HG03342 (cell line): ENCODE measurements at regions not wholly inside any gene's neighbourhood (a gene's known extent, or its start where the extent isn't known, plus 50 kb on each side); places are given as distances from the start of the nearest gene placed in this dataset.

Source experiments
- ATAC-seq: cut with Tn5 transposase; IDR thresholded peaks from one replicate; pipeline ENCODE4 v1.9.1; 2021; ENCODE audit warnings: mild to moderate bottlenecking, moderate library complexity; ENCODE audit not compliant: unreplicated experiment

- no peak for ATAC-seq
Observed at GRCh38 chr2:164032995-164033394, 297.2 kb upstream of the FIGN start.

- ATAC-seq, result no peak
Observed at GRCh38 chr2:164030623-164031022, 294.8 kb upstream of the FIGN start.

- no peak for ATAC-seq
Observed at GRCh38 chr2:164028814-164029534, 293.2 kb upstream of the FIGN start.

GRCh38 chr2:164024396-164024795 lies 288.6 kb upstream of the FIGN start:
- no peak for ATAC-seq

- no peak for ATAC-seq
Observed at GRCh38 chr2:164023896-164024295, 288.1 kb upstream of the FIGN start.

- ATAC-seq, result peak; percentile 96
Observed at GRCh38 chr2:164015328-164016123, 279.7 kb upstream of the FIGN start.

GRCh38 chr2:164014791-164015190 lies 279.0 kb upstream of the FIGN start:
- ATAC-seq, result no peak

- ATAC-seq, result no peak
Observed at GRCh38 chr2:164014068-164014731, 278.4 kb upstream of the FIGN start.

- ATAC-seq, result no peak
Observed at GRCh38 chr2:164012581-164012980, 276.8 kb upstream of the FIGN start.

- ATAC-seq, result no peak
Observed at GRCh38 chr2:164009756-164010337, 274.0 kb upstream of the FIGN start.

- ATAC-seq, result no peak
Observed at GRCh38 chr2:164008752-164009151, 272.9 kb upstream of the FIGN start.

GRCh38 chr2:164006704-164007103 lies 270.9 kb upstream of the FIGN start:
- ATAC-seq, result no peak

GRCh38 chr2:164000176-164000575 lies 264.4 kb upstream of the FIGN start:
- no peak for ATAC-seq

- no peak for ATAC-seq
Observed at GRCh38 chr2:163997466-163997865, 261.7 kb upstream of the FIGN start.

GRCh38 chr2:163990541-163990940 lies 254.7 kb upstream of the FIGN start:
- ATAC-seq, result no peak

GRCh38 chr2:163990101-163990500 lies 254.3 kb upstream of the FIGN start:
- ATAC-seq, result no peak

- ATAC-seq, result no peak
Observed at GRCh38 chr2:163987175-163987940, 251.6 kb upstream of the FIGN start.

- ATAC-seq, result no peak
Observed at GRCh38 chr2:163984986-163985385, 249.2 kb upstream of the FIGN start.

GRCh38 chr2:163983911-163984310 lies 248.1 kb upstream of the FIGN start:
- ATAC-seq, result no peak

- no peak for ATAC-seq
Observed at GRCh38 chr2:163982938-163983337, 247.1 kb upstream of the FIGN start.

GRCh38 chr2:163974766-163975165 lies 239.0 kb upstream of the FIGN start:
- ATAC-seq, result no peak
